BLaER1 treated with 17β-estradiol and CSF1 and Interleukin-3, amounts not matched to agents 10 nM and 100 nM (cell line): ENCODE measurements at regions not wholly inside any gene's neighbourhood (a gene's known extent, or its start where the extent isn't known, plus 50 kb on each side); places are given as distances from the start of the nearest gene placed in this dataset.

Experiments used
- H3K27ac ChIP-seq, 11 experiments: shearing (Covaris generic); formaldehyde crosslinking; 2 replicates each; pipeline ENCODE4 v1.8.1; 2022
- H3K27me3 ChIP-seq, 11 experiments: shearing (Covaris generic); formaldehyde crosslinking; 2 replicates each; pipeline ENCODE4 v1.8.1; 2022
- H3K36me3 ChIP-seq, 11 experiments: shearing (Covaris generic); formaldehyde crosslinking; 2 replicates each; pipeline ENCODE4 v1.8.1; 2022
- H3K4me1 ChIP-seq, 10 experiments: shearing (Covaris generic); formaldehyde crosslinking; 2 replicates each; pipeline ENCODE4 v1.8.1; 2022
- H3K4me2 ChIP-seq, 11 experiments: shearing (Covaris generic); formaldehyde crosslinking; 2 replicates each; pipeline ENCODE4 v1.8.1; 2022
- H3K4me3 ChIP-seq, 10 experiments: shearing (Covaris generic); formaldehyde crosslinking; 2 replicates each; pipeline ENCODE4 v1.8.1; 2022
- H3K9ac ChIP-seq, 11 experiments: shearing (Covaris generic); formaldehyde crosslinking; 2 replicates each; pipeline ENCODE4 v1.8.1; 2022
- H3K9me3 ChIP-seq, 11 experiments: shearing (Covaris generic); formaldehyde crosslinking; replicated peaks in 1 of 11; 2 replicates each; pipeline ENCODE4 v1.8.1; 2022
- H4K20me1 ChIP-seq, 11 experiments: shearing (Covaris generic); formaldehyde crosslinking; 2 replicates each; pipeline ENCODE4 v1.8.1; 2022
- Cebpa-rat ChIP-seq, 11 experiments: shearing (Covaris generic); IDR thresholded peaks; 2 replicates each; pipeline ENCODE4 v1.8.1; 2022

GRCh38 chr5:154138701-154139100, 51.8 kb upstream of the GALNT10 start:
- H3K4me3 ChIP-seq, result no peak overlapping the region

GRCh38 chr5:154140381-154140780, 50.2 kb upstream of the GALNT10 start:
- Histone ChIP-seq H3K9ac (no peak overlapping the region), H3K36me3 (no peaks in the 10 kb centered on the region), H4K20me1 (no peaks in the 10 kb centered on the region), H3K4me3 (no peak overlapping the region), H3K4me1 (peaks cover 0 to 5% (median 0%) of the 10 kb centered on the region in 10 experiments; a peak in 3 of 20 replicates), H3K9me3 (no peaks in the 10 kb centered on the region), H3K27me3 (no peaks in the 10 kb centered on the region), H3K27ac (no peak overlapping the region), H3K4me2 (no peak overlapping the region)
- no peak for TF ChIP-seq Cebpa-rat (IDR thresholded peaks at IDR 0.05)

More at GRCh38 chr5:154138701-154139100, 51.8 kb upstream of the GALNT10 start:
- no peak for TF ChIP-seq Cebpa-rat (IDR thresholded peaks at IDR 0.05)
- no peak overlapping the region for H3K4me2 ChIP-seq
- no peaks in the 10 kb centered on the region for H3K36me3 ChIP-seq
- H3K4me1 ChIP-seq, result no peaks in the 10 kb centered on the region
- H3K27me3 ChIP-seq, result no peaks in the 10 kb centered on the region
- H3K9me3 ChIP-seq, result no peaks in the 10 kb centered on the region
- H4K20me1 ChIP-seq, result no peaks in the 10 kb centered on the region
- H3K9ac ChIP-seq, result no peak overlapping the region
- no peak overlapping the region for H3K27ac ChIP-seq
